ENCODE measurements at regions not wholly inside any gene's neighbourhood (a gene's known extent, or its start where the extent isn't known, plus 50 kb on each side); places are given as distances from the start of the nearest gene placed in this dataset.
"Not testable (repeated sequence)": the region's sequence is repeated elsewhere in the genome, so short reads cannot be mapped to it uniquely, and the experiment has no call there.

DNA sequence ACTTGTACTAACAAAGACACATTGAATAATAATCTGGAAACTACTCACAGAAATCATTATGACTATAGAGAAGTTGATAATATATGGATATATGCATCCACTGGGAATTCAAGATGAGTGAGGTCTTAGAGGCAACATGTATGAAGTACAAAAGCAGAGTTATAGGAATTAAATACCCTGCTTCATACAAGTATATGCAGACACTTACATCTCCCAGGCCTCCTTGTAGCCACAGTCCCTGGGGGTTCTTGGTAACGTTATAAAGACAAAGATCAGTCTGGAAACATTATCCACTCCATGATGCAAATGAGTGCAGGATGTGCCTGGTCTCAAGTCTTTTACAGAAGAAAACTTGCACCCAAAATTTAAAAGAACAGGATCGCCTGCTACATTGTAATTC is 92.4 kb upstream of the ANXA1 start:
- intact Hi-C loops (cut with DNase I): no loop called here
- DNase-seq (ENCODE audit: low spot score): no peak

DNA sequence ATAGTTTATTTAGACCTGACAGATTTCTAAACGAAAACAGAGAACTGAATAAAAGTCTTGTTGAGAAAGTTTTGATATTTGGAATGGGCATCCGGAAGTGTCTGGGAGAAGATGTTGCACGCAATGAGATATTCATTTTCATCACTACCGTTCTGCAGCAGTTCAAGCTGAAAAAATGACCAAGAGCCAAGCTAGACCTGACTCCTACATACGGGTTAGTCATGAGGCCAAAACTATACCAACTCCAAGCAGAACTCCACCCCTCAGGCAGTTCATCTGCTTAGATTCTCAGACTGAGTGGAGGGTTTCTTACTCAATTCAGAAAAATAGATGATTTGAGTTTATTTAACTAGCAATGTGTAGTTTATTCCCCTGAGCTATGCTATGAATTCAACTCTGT is 95.4 kb upstream of the ANXA1 start:
- intact Hi-C loops (cut with DNase I): no loop called here
- DNase-seq (ENCODE audit: low spot score): no peak

DNA sequence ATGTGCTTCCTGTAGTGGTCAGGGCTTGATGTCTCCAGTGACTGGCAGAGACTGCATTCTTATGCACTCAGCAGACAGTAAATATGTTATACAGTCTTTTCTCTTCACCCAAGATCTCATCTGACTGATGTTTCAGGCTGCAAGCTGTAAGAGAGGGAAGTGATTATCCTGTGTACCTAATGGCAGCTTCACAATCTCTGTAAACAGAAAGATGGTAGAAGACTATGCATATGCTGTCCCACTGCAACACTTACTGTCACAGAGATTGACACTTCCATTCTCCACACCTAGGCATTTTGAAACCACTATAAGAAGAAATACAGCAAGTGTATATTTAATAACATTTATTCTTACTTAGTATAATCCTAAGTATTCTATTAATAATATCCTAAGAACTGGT is 97.6 kb upstream of the ANXA1 start:
- DNase-seq (ENCODE audit: low spot score): no peak
- intact Hi-C loops (cut with DNase I): no loop called here

DNA sequence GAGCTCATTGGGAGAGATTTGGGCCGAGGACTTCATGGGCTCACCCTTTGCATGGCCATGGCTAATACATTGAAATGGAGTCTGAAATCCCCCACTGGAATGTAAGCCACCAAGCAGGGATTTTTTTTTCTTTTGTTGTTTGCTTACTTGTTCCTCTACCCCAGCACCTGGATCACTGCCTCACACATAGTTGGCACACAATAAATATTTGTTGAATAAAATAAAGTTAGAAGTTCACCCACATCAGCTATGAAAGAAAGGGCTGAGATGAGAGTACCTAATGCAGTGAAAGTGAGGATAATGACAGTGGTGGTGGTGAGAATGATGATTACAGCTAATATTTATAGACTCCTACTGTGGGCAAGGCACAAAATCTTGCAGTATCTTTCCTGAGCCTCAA is 98.1 kb upstream of the ANXA1 start:
- DNase-seq (ENCODE audit: low spot score): no peak
- intact Hi-C loops (cut with DNase I): no loop called here

DNA sequence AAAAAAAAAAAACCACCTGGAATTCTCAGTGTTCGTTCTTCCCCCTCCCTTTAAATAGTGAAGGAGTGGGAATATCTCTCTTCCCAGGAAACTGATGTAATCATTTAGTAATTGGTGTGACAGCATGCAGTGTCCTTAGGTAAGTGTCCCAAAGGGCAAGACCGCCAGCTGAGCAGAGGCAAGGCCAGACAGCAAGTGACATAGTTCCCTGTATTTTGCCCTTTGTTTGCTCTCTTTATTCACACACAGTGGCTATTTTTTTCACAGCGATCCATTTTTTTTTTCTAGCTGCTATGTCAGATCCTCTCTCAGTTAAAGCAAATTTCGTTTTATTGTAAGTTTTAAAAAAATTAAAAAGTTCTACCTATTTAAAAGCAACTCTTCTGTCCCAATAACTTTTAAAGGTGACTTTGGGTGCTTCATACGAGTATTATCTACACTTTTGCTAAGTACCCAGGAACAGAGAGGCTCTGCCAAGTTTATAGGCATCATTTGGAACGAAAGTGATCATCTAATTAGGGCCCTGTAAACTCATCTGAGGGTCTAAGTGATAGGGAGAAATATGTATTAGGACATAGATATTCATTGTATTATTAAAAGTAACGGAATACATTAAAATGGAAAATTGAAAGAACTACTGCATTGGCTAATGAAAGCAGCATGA is 98.2 kb upstream of the ALDH1A1 start:
- no peak for DNase-seq (ENCODE audit: low spot score)
- intact Hi-C loops (cut with DNase I): no loop called here

DNA sequence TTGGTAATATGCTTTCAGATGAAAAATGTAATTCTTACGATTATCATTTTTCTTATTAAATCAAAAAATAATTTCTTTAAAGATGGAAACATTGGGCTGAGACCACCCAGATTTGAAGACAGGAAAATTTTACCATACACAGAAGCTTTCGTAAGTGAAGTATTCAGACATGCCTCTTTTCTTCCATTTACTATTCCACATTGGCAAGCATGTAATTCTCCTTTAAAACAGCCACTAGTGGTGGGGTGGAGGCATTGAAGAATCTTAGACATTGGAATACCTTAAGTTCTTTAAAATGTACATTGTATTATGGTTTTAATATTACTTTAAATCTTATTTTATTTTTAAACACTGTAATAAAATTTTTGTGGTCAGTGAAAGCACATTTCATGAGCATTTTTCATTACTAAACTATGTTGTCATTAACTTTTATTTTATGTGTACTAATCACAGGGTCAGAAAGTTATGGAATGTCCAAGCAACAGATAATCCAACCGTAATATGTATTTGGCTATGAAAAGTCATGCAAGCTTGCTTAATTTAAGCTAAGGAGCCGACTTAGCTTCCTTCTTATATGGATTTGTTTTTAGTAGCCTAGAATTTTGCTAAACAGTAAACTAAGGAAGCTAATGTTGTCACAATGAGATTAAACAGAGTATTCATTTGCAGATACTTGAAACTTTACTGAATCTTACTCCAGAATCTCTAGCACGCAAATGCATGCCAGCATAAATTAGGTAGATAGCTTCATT is 97.4 kb upstream of the ALDH1A1 start:
- no peak for DNase-seq (ENCODE audit: low spot score)
- intact Hi-C loops (cut with DNase I): no loop called here

DNA sequence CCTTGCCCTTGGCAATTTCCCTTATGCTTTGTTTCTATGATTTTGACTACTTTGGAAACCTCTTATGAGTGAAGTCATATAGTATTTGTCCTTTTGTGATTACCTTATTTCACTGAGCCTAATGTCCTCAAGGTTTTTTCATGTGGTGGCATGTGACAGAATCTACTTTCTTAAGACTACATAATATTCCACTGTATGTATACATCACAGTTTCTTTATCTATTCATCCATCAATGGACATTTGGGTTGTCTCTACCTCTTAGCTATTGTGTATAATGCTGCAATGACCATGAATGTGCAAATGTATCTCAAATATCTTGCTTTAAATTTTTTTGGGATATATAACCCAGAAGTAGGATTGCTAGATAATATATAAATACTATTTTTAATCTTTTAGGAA is 96.4 kb upstream of the ALDH1A1 start:
- intact Hi-C loops (cut with DNase I): no loop called here
- DNase-seq (ENCODE audit: low spot score): no peak

DNA sequence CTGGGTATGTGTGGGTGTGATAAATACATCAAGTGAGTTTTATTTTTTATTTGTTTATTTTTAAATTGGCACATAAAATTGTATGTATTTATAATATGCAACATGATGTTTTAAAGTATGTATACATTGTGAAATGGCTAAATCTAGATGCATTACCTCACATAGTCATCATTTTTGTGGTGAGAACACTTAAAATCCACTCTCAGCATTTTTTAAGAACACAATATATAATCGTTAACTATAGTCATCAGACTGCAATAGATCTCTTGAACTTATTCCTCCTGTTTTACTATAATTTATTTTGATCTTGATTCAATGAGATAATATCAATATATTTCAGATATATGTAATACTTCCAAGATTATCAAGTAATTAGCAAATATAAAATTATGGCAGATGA is 93.9 kb upstream of the ALDH1A1 start:
- no peak for DNase-seq (ENCODE audit: low spot score)
- intact Hi-C loops (cut with DNase I): no loop called here

DNA sequence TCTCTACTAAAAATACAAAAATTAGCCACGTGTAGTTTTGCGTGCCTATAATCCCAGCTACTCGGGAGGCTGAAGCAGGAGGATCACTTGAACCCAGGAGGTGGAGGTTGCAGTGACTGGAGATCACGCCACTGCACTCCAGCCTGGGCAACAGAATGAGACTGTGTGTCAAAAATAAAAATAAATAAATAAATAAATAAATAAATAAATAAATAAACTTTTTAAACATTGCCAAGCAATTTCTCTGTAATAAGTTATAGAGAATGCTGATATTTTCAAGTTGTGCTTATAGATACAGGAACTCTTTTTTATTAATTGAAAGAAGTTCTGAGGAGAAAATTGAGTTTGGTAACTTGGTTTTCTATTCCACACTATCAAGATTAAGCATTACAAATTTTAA is 91.9 kb upstream of the ALDH1A1 start:
- DNase-seq (ENCODE audit: low spot score); intact Hi-C loops (cut with DNase I): not testable (repeated sequence)

DNA sequence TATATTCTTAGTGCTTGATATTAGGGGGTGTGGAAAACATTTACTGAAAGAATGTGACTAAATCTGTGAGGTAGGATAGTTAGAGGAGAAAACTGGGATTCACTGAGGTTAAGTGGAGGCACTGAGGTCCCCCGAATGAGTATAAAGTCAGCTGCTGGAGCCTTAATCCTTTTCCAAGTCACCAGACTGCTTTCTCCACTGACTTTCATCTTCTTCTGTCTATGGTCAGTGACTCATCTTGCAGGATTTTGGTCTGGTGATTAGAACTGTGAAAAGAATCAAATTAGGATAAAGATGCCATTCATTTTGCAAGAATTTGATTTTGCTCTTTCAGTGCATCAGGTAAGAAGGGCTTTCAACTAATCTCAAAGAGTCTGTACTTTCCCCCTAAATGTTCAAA is 89.3 kb upstream of the ALDH1A1 start:
- DNase-seq (ENCODE audit: low spot score): no peak
- intact Hi-C loops (cut with DNase I): no loop called here

DNA sequence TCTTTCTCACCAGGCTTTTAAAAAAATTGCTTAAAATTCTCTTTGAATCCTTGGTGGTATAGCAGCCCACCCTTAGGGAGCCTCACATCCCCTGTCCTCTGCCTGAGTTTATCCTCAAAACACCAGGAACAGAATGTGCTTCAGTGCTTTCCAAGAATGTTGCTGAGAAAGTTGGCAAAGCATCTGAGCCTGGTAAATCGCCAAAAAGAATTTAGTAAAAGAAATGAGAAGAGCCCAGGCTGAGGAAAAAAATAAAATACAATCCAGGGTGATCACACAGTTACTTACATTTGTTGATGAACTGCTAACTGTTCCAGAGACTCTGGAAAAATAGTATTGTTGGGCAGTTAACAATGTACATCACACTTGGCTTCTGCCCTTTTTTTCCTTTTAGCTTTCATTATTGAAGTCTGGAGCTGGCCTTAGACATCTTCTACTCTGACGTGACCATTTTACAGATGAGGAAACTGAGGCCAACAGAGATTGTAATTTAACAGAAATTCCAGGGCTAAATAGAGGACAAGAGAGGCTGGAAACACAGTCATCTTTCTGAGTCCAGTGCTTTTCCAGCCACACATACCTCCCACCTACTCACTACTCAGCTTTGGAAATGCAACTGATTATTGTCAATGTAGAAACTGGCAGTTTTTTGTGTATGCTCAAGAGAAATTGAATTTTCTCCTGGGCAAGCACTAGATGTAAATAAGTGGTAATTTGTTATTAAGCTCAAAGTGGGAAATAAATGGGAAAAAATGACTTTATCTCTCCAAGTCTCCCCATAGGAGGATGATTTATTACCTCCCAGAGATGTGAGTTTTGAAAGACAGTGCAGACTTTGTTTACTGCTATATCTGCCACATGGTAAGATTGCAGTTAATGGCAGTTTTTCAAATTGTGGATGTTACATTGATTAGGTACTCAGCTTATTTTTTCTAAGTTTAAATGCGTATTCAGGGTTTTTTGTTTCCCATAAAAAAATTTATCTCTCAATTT is 86.7 kb upstream of the ALDH1A1 start:
- intact Hi-C loops (cut with DNase I): no loop called here
- DNase-seq (ENCODE audit: low spot score): no peak

DNA sequence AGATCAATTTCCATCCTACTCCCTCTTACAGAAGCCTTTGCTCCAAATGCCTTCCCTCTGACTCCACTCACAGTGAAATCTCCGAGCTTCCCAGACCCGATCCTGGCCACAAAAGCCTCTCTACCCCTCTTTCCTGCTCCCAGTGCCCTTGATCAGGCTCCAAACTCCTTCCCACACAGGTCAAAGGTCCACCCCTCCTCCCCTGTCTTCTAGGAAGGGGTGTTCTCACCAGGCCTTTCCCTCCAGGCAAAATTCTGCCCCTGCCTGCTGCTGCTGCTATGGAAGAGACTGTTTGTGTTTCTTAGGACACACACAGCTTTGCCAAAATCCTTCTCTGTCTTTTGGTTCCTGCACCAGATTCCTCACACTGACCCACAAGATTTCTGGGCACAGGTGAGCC is 85.8 kb upstream of the ALDH1A1 start:
- no peak for DNase-seq (ENCODE audit: low spot score)
- intact Hi-C loops (cut with DNase I): no loop called here

DNA sequence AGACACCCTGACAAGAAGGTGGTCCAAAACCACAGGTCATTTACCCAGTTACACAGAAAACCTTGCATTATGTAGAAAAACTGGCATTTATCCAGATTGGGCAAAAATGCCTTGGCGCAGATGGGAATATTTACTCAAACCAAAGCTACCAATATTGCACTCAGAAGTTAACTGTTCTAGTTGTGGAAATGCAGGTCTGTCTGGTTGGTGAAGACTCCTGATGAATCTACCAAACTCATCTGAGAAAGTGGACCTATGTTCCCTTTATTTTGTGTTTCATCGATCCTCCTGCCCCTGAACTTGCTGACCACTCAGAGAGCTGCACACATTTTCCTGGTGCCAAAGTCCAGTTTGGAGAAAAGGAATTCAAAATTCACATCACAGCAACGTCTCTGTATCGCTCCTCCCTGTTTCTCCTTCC is 85.2 kb upstream of the ALDH1A1 start:
- intact Hi-C loops (cut with DNase I): no loop called here
- DNase-seq (ENCODE audit: low spot score): no peak

DNA sequence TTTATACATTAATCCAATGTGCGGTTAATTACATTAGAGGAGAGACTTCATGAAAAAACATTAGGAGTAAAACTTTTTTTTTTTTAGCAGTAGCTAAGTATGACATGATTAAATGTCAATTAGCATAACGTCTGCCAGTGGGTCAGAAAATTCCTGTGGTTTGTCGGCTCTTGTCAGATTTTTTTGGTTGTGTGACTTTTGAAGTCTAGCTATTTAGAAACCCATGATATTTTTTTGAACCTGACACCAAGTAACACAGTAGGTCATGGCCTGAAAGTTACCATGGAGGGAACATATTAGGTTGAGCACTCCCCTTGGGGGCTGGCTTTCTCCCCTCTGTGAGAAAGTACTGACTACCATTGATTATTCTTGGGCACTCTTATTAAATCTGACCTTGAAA is 84.8 kb upstream of the ALDH1A1 start:
- no peak for DNase-seq (ENCODE audit: low spot score)
- intact Hi-C loops (cut with DNase I): no loop called here

DNA sequence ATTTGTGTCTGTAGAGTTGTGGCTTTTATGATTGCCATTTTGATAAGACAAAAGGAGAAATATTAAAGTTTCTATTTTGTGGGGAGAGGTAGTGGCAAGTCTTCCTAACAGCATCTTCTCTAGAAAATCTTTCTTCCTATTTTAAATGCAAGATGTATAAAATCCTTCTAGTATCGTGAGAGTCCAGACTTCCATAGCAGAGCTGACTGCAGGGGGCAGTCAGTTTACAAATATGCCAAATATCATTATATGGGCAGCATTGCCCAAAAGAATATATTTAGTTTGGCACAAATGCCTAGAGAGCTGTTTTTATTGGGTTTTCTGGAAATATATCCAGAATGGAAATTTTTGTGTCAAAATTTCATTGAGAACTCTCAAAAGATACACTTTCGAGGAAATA is 82.1 kb upstream of the ALDH1A1 start:
- intact Hi-C loops (cut with DNase I): no loop called here

DNA sequence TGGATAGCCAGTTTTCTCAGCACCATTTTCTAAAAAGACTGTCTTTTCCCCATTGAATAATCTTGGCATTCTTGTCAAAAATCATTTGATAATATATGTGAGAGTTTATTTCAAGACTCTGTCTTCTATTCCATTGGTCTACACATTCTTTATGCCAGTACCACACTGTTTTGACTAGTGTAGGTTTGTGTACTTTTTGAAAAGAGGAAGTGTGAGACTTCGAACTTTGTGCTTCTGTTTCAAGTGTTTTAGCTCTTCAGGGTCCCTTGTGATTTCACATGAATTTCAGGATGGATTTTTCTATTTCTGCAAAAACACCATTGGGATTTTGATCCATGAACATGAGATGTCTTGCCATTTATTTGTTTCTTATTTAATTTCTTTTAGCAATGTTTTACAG is 78.5 kb upstream of the ALDH1A1 start:
- DNase-seq (ENCODE audit: low spot score): no peak
- intact Hi-C loops (cut with DNase I): no loop called here

More for the DNA sequence above, 82.1 kb upstream of the ALDH1A1 start:
- no peak for DNase-seq (ENCODE audit: low spot score)

DNA sequence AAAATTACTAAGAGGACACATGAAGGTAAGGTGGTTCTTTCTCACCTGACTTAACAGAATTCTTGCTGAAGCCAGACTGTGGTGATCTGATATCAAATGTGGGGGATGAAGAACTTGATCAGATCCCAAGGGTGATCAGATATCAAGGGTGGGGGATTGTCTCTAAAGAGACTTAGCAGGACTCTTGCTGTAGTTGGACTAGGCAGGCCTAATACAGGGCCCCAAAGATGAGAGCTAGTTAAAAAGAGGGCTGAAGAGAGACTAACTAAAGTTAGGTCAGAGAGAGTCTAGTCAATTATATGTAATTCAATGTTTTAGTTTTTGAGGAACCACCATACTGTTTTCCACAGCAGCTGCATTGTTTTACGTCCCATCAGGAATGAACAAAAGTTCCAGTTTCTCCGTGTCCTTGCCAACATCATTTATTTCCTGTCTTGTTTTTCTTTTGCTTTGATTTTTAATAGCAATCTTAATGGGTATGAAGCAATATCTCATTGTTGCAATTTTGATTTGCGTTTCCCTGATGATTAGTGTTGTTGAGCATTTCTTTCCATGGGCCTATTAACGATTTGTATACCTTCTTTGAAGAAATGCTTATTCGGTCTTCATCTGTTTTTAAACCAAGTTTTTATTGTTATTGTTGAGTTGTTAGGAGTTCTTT is 77.6 kb upstream of the ALDH1A1 start:
- intact Hi-C loops (cut with DNase I): no loop called here
- DNase-seq (ENCODE audit: low spot score): no peak

DNA sequence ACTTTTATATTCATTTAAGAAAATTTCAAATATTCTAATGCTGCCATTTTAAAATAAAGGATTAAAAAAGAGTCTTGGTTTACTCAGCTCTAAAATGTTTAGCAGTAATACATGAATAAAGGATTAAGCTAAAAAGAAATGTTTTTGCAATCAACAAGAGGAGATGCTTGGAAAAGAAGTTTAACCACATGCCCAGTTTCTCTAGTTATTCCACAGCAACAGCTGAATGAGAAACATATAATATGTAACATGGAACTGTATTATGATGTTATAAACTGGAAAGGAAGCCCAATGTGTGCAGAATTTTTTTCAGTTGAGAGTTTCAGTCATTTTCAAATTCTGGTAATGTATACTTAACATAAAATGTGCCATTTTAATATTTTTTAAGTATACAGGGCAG is 76.5 kb upstream of the ALDH1A1 start:
- intact Hi-C loops (cut with DNase I): no loop called here

DNA sequence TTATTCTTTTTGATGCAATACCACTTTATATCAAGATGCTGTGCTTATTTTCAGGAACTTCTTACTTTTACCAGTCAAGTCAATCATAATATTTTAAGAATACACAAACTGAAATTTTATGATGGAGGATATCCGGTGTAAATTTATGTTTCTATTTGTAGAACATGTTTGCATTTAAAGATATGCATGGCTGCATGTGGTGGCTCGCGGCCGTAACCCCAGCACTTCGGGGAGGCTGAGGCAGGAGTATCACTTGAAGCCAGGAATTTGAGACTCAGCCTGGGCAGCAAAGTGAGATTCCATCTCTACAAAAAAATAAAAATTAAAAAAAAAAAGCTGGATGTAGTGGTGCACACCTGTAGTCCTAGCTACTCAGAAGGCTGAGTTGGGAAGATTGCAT is 73.5 kb upstream of the ALDH1A1 start:
- intact Hi-C loops (cut with DNase I): no loop called here
- DNase-seq (ENCODE audit: low spot score): no peak

More for the DNA sequence above, 76.5 kb upstream of the ALDH1A1 start:
- no peak for DNase-seq (ENCODE audit: low spot score)

DNA sequence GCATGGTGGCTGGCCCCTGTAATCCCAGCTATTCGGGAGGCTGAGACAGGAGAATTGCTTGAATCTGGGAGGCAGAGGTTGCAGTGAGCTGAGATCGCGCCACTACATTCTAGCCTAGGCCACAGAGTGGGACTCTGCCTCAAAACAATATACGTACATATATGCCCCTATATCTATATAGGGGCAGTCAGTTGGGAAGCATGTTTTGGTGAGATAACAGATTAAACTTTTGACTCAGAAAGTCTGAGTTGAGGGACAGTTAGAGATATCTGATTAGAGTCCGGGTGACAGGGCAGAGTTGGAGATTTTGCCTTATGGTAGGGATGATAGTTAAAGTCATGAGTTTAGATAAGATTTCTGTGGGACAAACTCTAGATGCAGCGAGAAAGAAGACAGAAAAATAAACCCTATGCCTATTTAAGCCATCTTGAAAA is 71.8 kb upstream of the ALDH1A1 start:
- no peak for DNase-seq (ENCODE audit: low spot score)
- intact Hi-C loops (cut with DNase I): loop anchor here (5.0 kb wide), 1 partner anchor 152 kb away; no protein-coding TSS in a partner anchor

All from cardiac septum (tissue), 1 donor.